ENCODE measurements at regions not wholly inside any gene's neighbourhood (a gene's known extent, or its start where the extent isn't known, plus 50 kb on each side); places are given as distances from the start of the nearest gene placed in this dataset.
"Not testable (repeated sequence)": the region's sequence is repeated elsewhere in the genome, so short reads cannot be mapped to it uniquely, and the experiment has no call there.

- DNase-seq (ENCODE audit: low spot score): no peak
Measured at GRCh38 chr11:88061111-88061510, 114.1 kb downstream of the RAB38 start.

- no peak for DNase-seq (ENCODE audit: low spot score)
Measured at GRCh38 chr11:88059326-88059725, 115.9 kb downstream of the RAB38 start.

- DNase-seq (ENCODE audit: low spot score): no peak
Measured at GRCh38 chr11:88051396-88051795, 123.8 kb downstream of the RAB38 start.

GRCh38 chr11:88050247-88050646, 125.0 kb downstream of the RAB38 start:
- DNase-seq (ENCODE audit: low spot score): no peak

- not testable (repeated sequence) for DNase-seq (ENCODE audit: low spot score)
Measured at GRCh38 chr11:88045288-88045687, 130.0 kb downstream of the RAB38 start.

- DNase-seq (ENCODE audit: low spot score): not testable (repeated sequence)
Measured at GRCh38 chr11:88044658-88045057, 130.6 kb downstream of the RAB38 start.

GRCh38 chr11:88043149-88043548, 132.1 kb downstream of the RAB38 start:
- DNase-seq (ENCODE audit: low spot score): no peak

- no peak for DNase-seq (ENCODE audit: low spot score)
Measured at GRCh38 chr11:88042647-88043046, 132.6 kb downstream of the RAB38 start.

GRCh38 chr11:88042238-88042637, 133.0 kb downstream of the RAB38 start:
- DNase-seq (ENCODE audit: low spot score): no peak

GRCh38 chr11:88041679-88042078, 133.6 kb downstream of the RAB38 start:
- no peak for DNase-seq (ENCODE audit: low spot score)

GRCh38 chr11:88040148-88040496, 135.1 kb downstream of the RAB38 start:
- DNase-seq (ENCODE audit: low spot score): no peak

- no peak for DNase-seq (ENCODE audit: low spot score)
Measured at GRCh38 chr11:88039476-88040147, 135.6 kb downstream of the RAB38 start.

GRCh38 chr11:88038063-88038462, 137.2 kb downstream of the RAB38 start:
- DNase-seq (ENCODE audit: low spot score): no peak

- DNase-seq (ENCODE audit: low spot score): no peak
Measured at GRCh38 chr11:88036701-88037100, 138.5 kb downstream of the RAB38 start.

- DNase-seq (ENCODE audit: low spot score): no peak
Measured at GRCh38 chr11:88035271-88035670, 140.0 kb downstream of the RAB38 start.

GRCh38 chr11:88017666-88018065, 157.6 kb downstream of the RAB38 start:
- no peak for DNase-seq (ENCODE audit: low spot score)

- DNase-seq (ENCODE audit: low spot score): no peak
Measured at GRCh38 chr11:88016392-88017170, 158.7 kb downstream of the RAB38 start.

- DNase-seq (ENCODE audit: low spot score): no peak
Measured at GRCh38 chr11:88015170-88015569, 160.1 kb downstream of the RAB38 start.

GRCh38 chr11:88013508-88014065, 161.7 kb downstream of the RAB38 start:
- no peak for DNase-seq (ENCODE audit: low spot score)

- no peak for DNase-seq (ENCODE audit: low spot score)
Measured at GRCh38 chr11:88012456-88012855, 162.8 kb downstream of the RAB38 start.

- DNase-seq (ENCODE audit: low spot score): no peak
Measured at GRCh38 chr11:87976009-87976408, 199.2 kb downstream of the RAB38 start.

GRCh38 chr11:87974797-87975196, 200.4 kb downstream of the RAB38 start:
- DNase-seq (ENCODE audit: low spot score): no peak

GRCh38 chr11:87972133-87972532, 203.1 kb downstream of the RAB38 start:
- DNase-seq (ENCODE audit: low spot score): no peak
